HK-2 (cell line): ENCODE measurements at regions not wholly inside any gene's neighbourhood (a gene's known extent, or its start where the extent isn't known, plus 50 kb on each side); places are given as distances from the start of the nearest gene placed in this dataset.

ENCODE experiments used
- DNase-seq: peaks from one replicate; pipeline ENCODE4 v3.0.0-alpha.2; 2018; ENCODE audit not compliant: unreplicated experiment

GRCh38 chr13:79668201-79668752, 187.3 kb downstream of the NDFIP2 start:
- DNase-seq = no peak

GRCh38 chr13:79667771-79668170, 186.8 kb downstream of the NDFIP2 start:
- no peak for DNase-seq

DNA sequence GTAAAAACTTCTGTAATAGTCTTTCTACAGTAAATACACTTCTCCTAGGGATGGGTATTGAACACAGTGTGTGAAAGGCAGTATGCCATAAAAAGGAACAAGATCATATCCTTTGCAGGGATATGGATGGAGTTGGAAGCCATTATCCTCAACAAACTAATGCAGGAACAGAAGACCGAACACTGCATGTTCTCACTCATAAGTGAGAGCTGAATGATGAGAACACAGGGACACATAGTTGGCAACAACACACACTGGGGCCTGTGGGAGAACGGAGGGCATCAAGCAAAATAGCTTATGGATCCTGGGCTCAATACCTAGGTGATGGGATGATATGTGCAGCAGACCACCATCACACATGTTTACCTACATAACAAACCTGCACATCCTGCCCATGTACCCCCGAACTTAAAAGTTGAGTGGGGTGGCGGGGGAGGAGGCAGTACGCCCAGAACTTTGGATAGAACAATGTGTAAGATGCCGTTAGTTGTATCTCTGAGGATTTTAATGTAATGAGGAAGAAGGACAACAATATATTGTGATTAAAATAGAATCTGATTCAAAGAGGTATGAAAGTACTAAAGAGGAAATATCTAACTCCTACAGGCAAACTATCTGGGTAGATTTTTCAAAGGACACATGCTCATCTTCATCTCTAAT, 183.2 kb downstream of the NDFIP2 start:
- no peak for DNase-seq

DNA sequence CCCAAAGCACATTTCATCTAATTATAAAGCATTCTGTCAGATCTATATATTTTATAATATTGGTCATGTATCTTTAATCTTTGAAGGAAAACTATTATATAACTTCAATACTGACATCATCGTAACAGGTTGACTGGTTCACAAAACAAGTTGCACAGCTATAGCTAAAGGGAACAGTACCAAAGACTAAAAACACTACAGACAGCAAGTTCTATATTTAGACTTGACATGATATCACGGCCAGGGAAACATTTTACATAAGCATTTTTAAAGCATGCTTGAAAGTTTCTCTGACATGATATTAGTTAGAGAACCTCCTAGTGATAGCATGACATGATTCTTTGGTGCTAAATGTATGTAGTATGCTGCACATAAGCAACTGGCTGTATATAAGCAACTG, 182.5 kb downstream of the NDFIP2 start:
- DNase-seq = no peak

- no peak for DNase-seq
Measured at GRCh38 chr13:79662882-79663281, 181.9 kb downstream of the NDFIP2 start.

DNA sequence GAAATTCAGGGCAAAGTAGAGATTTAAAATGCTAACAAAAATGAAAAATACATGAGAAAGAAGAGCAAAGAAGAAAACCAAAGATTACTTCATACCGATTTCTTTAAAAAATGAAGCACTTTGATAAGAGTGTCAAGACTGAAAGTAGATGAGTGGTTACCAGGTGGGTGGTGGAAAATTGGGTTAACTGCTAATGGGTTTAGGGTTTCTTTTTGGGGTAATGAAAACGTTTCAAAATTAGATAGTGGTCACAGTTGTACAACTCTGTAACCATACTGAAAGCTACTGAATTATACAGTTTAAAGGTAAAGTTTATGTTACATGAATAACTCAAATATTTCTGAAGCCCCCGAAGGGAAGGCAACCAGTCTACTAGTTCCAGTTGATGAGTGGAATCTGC, 179.4 kb downstream of the NDFIP2 start:
- DNase-seq = no peak

DNA sequence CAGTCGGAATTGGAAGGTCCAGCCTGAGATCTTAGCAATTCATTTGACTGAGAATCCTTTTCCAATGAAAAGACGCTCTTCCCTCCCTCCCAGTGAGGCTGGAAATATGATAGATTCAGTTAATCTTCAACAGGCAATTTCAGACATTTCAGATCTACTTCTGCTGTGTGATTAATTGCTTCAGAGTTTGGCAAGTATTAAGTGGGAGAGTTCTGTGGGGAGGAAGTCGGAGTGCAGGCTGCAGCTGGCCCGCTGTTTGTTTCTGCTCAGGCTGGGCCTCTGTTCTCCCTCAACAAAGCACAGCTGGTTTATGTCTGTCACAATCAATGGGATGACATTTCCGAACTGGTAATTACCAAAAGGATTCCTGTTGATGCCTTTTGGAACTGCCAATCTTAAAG, 178.2 kb downstream of the NDFIP2 start:
- DNase-seq = no peak

DNA sequence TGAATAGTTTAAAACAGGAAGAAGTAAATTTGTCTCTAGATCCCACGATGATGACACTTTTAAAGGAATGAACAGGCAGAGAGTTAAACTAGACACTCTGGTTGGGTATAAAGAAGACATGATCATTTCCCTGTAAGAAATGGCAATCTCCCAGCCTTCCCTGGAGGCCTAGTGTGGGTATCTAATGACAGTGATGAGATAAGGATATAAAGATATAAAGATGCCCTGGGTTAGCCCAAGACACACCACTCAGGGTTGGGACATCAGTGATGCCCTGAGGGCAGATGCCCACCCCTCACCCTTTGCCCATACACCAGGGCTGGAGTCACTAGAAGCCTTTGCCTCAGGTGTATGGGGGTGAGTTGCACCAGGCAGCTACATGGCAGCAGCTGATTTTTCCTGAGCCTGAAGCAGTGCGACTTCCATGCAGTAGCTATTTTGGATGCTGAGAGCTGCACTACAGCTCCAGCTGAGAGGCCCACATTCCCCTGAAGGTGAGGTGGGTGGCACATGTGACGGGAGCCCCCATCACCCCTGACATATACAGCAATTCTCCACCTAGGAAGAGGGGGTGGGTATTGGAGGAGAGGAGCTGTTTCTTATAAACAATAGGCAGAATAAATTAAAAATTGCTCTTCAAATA, 177.5 kb downstream of the NDFIP2 start:
- no peak for DNase-seq

DNA sequence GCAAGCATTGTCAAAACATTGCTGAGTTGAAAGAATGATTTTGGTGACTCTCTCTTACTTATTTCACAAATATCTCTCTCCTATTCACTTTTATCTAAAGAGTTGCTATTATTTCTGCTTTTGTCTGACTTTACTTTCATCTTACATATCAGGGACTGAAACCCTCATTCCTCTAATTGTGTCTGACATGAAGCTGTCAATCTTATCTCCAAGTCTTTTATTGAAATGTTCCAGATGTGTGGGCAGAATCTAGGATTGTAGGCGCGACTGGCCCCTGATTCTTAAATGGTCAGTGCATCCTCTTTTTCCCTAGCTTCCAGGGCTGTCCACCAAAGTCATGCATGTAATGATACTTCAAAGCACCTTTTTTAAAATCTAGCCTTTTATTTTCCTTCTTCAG, 174.6 kb downstream of the NDFIP2 start:
- no peak for DNase-seq

DNA sequence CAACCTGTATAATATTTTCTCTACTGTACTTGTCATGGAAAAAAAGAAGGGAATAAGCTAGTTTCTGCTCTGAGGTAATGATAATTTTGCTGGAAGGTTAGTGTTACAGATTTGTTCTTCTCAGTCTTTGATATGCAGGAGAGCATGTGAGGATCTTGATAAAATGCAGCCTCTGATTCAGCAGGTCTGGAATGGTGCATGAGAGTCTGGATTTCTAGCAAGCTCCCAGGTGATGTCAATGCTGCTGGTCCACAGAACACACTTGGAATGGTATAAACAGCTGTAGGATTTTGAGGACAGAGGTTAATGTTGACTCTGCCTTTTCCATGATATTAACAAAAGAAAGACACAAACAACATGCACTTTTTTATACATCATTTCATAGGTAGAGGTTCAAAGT, 173.6 kb downstream of the NDFIP2 start:
- DNase-seq = no peak

- no peak for DNase-seq
Measured at GRCh38 chr13:79650688-79651087, 169.7 kb downstream of the NDFIP2 start.

DNA sequence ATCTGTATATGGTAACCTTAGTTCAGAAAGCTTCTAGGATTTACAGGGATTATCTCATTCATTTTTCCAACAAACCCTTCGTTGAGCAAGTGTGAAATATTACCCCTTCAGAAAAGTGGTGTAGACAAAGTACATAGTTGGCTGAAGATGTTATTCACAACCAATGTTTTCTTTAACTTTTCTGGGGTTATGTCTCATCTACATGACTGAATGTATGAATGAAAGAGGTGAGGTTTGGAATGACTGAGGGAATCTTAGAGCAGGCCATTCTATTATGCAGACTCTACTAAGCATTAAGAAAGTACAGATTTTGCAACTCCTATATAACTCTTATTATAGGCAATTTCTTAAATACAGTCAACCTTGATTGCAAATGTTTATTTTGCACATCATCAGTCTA, 167.2 kb downstream of the NDFIP2 start:
- no peak for DNase-seq

DNA sequence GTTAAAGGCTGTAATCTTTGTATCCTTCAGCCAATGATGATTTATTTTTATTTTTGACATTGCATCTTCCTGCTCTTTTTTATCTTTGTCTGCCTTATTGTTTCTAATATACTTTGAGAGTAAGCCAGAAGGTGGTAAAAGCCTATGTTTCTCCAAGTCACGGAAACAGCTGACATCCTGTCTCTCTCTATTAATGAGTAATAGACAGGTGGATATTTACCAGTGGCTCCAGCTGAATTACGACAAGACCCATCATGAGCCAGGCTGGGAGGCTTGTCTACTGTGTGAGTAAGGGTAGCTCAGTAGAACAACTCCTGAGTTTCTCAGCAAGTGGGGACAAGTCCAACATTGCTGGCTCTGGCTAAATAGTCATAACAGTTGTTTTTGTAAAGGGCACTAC, 166.6 kb downstream of the NDFIP2 start:
- no peak for DNase-seq

DNA sequence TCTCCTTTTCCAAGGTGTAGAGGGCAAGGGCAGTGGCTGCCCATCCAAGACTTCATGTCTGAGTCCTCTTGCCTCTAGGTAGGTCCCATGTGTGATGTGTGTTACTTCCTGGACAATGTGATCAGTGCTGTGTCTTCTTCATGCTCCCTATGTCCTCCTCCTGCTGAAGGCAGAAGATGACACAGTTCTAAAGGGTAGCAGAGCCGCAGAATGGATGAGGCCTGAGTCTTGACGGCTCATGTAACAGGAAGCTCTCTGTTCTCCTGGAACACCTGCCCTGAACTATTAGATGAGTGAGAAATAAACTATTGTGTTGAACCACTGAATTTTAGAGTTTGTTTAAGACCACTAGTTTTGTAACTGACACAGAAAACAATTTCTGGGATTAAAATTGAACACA, 165.9 kb downstream of the NDFIP2 start:
- DNase-seq = no peak

DNA sequence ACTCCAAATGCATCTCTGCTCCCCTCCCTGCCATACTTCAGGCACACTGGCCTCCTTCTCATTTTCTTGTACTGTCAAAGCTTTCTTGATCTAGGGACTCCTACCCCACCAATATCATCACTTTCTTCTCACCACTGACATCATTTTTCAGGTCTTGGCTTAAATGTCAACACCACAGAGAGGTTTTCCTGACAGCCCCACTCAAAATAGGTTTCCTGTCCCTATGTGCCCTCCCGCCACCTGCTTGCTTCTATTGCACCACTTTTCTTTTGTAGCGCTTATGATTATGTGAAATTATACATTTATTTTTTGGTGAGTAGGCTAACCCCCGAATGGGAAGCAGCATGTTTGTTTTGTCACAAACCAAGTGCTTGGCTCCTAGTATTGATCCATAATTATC, 164.6 kb downstream of the NDFIP2 start:
- no peak for DNase-seq

- no peak for DNase-seq
Measured at GRCh38 chr13:79642596-79642995, 161.6 kb downstream of the NDFIP2 start.

DNA sequence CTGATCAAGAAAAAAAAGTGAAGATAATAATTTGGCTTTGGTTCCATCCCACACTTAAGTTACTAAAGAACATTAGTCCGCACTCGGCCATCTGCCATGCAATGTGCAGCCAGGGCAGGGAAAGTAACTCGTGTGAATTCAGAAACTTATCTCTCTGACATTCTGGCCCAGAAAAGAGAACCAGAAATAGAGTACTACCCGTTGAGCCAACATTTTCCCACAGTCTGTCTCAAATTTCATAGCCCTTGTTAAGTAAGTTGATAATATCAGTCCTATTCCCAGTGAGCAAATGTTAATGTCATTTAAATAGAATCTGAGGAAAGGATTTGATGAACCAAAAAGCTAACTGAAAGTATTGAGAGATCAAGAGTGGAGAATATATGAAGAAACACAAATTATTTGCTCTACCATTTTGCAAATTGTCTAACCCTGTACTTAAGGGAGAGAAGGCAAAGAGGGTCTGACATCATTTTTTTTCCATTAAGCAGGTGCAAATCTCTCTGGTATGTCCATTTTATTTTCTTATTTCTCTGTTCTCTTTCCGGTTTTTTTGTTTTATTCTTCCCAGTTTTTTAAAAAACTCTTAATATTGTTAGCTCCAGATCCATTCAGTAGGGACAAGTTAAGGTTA, 156.3 kb downstream of the NDFIP2 start:
- no peak for DNase-seq

- no peak for DNase-seq
Measured at GRCh38 chr13:79631051-79631659, 150.2 kb downstream of the NDFIP2 start.

DNA sequence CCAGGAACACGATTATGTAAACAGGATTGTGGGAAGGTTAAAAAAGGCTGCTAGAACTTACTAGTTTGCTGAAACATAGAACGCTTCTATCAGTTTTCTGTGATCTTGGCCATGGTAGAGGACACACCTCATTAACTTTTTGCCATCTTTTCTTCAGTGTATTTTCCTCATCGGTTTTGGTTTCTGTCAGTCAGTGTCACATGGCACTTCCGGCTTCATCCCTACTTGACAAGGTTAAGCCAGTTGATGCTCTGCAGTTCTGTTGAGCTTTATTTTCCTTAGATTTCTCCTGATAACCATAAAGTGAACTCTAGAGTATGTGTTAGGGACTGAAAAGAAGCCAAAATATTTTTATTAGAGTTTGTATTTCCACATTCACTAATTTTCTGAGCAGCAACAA, 147.5 kb downstream of the NDFIP2 start:
- DNase-seq = no peak

DNA sequence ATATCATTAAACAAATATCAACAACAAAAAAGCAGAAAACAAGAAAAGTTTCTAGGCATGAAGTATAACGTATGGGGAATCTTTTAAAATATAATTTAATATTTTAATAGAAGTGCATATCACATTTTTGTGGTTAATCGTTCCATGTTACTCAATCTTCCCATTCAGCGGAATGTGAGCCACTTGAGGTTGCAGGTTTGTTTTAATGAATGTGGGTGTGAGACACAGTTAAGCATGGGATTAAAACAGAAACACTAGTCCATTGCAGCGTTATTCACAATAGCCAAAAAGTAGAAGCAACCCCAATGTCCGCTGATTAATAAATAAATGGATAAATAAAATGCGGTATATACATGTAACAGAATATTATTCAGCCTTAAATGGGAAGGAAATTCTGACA, 146.0 kb downstream of the NDFIP2 start:
- DNase-seq = no peak

DNA sequence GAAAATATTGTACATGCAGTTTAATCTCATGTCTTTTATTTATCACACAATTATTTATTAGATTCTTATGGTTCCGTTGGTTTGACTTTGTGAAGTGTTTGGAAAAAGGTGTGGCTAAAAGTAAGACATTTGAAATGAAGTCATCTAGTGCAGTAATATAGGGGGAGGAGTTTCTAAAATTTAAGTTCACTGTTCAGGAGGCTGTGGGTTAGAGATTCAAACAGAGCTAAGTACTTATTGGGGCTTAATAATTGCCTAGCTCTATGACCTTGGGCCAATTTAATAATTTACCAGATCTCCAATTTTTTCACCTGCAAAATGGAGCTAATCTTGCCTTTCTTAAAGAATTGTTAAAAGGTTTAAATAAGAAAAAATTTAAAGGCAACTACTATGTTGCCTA, 144.6 kb downstream of the NDFIP2 start:
- DNase-seq = no peak

DNA sequence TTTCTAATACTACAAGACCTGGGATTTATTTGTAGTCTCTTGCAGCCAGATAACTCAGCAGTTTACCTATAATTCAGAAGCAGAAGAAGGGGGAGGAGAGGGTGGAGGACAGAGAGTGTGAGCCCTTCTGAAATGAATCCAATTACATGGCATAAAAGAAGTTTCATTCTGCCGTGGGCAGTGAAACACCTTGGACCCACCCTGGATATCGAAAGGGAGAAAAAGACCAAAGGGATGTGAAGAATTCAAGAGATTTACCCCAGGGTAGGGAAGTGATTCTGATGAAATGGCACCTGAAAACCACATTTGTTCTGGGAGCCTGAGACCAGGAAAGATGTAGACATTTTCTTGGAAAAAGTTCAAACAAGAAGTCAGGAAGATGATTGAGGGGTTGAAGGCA, 140.9 kb downstream of the NDFIP2 start:
- no peak for DNase-seq

- DNase-seq = no peak
Measured at GRCh38 chr13:79621449-79621848, 140.5 kb downstream of the NDFIP2 start.
